Heart left ventricle (tissue), 13 donors: ENCODE measurements at regions not wholly inside any gene's neighbourhood (a gene's known extent, or its start where the extent isn't known, plus 50 kb on each side); places are given as distances from the start of the nearest gene placed in this dataset.

Source experiments
- CTCF ChIP-seq, 12 donors: fragments of 200-600 bp; sonication (generic) in 4 of 12; IDR thresholded peaks; one replicate each; pipeline versions ENCODE4 v1.5.0 to v1.8.0; 2018 to 2022; ENCODE audit warnings: antibody characterized with exemption in 12 of 12, mild to moderate bottlenecking in 5 of 12
- POLR2A ChIP-seq, 2 donors: fragments of 450-650 bp; IDR thresholded peaks; one replicate each; pipeline ENCODE4 v1.6.1; 2017; ENCODE audit warnings: antibody characterized with exemption in 2 of 2, mild to moderate bottlenecking in 2 of 2, moderate library complexity in 2 of 2
- donor health status: ischemic (EF 13 %, LVEDD 7.1; RV severe dilation, severe dysfunction).
- donor health status: DM: no; HTN: yes; CAD: no.
- donor health status: DM: no; HTN: no; CAD: no.
- donor health status: ischemic (EF 25% LVEDD 6.9; RV normal size, moderate dysfunction).
- donor health status: ischemic (EF 25% LVEDD 5.7; RV mildly dilated, moderate dysfunction).
- donor health status: ischemic (EF 35%, LVEDD 5.7; RV mildly dilated, moderate dysfunction).
- donor health status: nonischemic (EF 11% LVEDD 7.7; RV severe dilation, severe dysfunction).
- donor health status: DM: yes; HTN: yes; CAD: no.
- donor health status: PGD.
- donor health status: ischemic (EF 29% LVEDD 5.4; RV normal size, mild dysfunction).
- donor health status: nonischemic (EF 23%, LVEDD 6.1; RV moderate dilation, normal function).

DNA sequence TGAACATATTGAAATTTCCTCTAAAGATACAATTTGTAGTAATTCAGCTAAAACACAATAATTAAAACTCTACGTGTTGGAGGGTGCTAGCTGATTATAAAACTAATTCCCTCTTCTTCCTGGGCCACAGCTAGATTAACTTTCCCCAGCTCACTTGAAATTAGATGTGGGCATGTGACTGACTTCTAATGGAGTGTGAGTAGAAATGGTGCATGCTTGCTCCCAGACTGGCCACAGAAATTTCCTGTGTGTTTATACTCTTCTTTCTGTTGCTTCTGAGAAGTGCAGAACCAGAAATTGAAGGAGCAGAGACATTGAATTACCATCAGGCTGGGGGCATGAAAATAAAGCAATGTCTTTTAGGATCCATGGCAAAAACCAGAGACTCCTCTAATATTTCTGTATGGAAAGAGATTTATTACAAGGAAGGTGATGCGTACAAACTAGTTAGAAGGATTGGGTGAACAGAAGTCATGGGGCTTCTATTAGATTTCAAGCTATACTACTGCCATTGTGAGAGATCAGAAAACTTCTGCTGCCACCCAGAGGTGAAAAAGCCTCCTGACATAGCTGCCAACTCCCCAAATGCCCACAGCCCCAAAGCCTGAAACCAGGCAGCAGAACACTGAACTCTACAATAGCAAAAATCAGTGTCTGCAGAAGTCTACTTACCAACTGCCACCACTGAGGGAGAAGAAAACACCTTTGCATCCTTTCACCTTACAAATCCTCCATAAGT, 379.2 kb upstream of the MIR17HG start:
- TF ChIP-seq CTCF (IDR thresholded peaks at IDR 0.05) = peak in 6 of 12 donors; percentile 4 to 26 (median 16)
- TF ChIP-seq POLR2A (IDR thresholded peaks at IDR 0.05) = no peak
